ENCODE measurements at regions not wholly inside any gene's neighbourhood (a gene's known extent, or its start where the extent isn't known, plus 50 kb on each side); places are given as distances from the start of the nearest gene placed in this dataset.

- Histone ChIP-seq H3K9me3 (ENCODE audit: insufficient read depth, low read depth, low read length) (no peaks in the 10 kb centered on the region), H2BK120ac (ENCODE audit: insufficient read depth, low read length, poor library complexity) (no peak overlapping the region), H3K4me2 (ENCODE audit: low read length) (no peak overlapping the region), H3K14ac (ENCODE audit: low read length) (no peak overlapping the region), H2BK5ac (ENCODE audit: low read depth, low read length, poor library complexity) (no peak overlapping the region), H4K8ac (ENCODE audit: low read depth, low read length) (no peak overlapping the region), H3K36me3 (ENCODE audit: control insufficient read depth in 1 of 2, insufficient read depth in 2 of 2, low read length in 2 of 2) (no peaks in the 10 kb centered on the region), H3K4ac (ENCODE audit: low read depth, low read length) (no peak overlapping the region), H2BK12ac (ENCODE audit: low read length) (no peak overlapping the region), H3K4me1 (ENCODE audit: control insufficient read depth in 1 of 2, insufficient read depth in 2 of 2, low read length in 2 of 2) (no peaks in the 10 kb centered on the region), H4K91ac (ENCODE audit: low read depth, low read length) (no peak overlapping the region), H4K12ac (ENCODE audit: low read depth, low read length) (no peak overlapping the region), H3K18ac (ENCODE audit: low read length) (no peak overlapping the region), H3K79me1 (ENCODE audit: low read length) (no peaks in the 10 kb centered on the region), H3K27me3 (ENCODE audit: insufficient read depth, low read length) (no peaks in the 10 kb centered on the region), H3K23ac (ENCODE audit: low read length) (no peak overlapping the region), H3K9ac (ENCODE audit: low read length) (no peak overlapping the region), H3K79me2 (ENCODE audit: control insufficient read depth, insufficient read depth, low read length, poor library complexity) (no peaks in the 10 kb centered on the region), H3K27ac (ENCODE audit: low read depth, low read length) (no peak overlapping the region), H3K4me3 (ENCODE audit: low read depth, low read length) (no peak overlapping the region), H2AK5ac (ENCODE audit: low read length) (no peak overlapping the region), H2AFZ (ENCODE audit: insufficient read depth, low read length, poor library complexity) (no peak overlapping the region)
- WGBS (ENCODE audit: extremely low coverage, insufficient coverage, insufficient read length): no CpG with 5 or more reads among the region's 14 CpGs
- peak in 1 of 2 donors; percentile 34 for DNase-seq
Observed at GRCh38 chr15:93150910-93151881, 62.2 kb upstream of the RGMA start.

GRCh38 chr15:93146601-93147000 is 57.6 kb upstream of the RGMA start:
- no peak overlapping the region for H3K27ac ChIP-seq (ENCODE audit: low read depth, low read length)
- H3K23ac ChIP-seq (ENCODE audit: low read length): no peak overlapping the region
- H2AK5ac ChIP-seq (ENCODE audit: low read length): no peak overlapping the region
- no peak overlapping the region for H2BK12ac ChIP-seq (ENCODE audit: low read length)
- no peak overlapping the region for H3K9ac ChIP-seq (ENCODE audit: low read length)
- H2BK120ac ChIP-seq (ENCODE audit: insufficient read depth, low read length, poor library complexity): no peak overlapping the region
- H2AFZ ChIP-seq (ENCODE audit: insufficient read depth, low read length, poor library complexity): no peak overlapping the region
- H3K18ac ChIP-seq (ENCODE audit: low read length): no peak overlapping the region
- H4K8ac ChIP-seq (ENCODE audit: low read depth, low read length): no peak overlapping the region
- WGBS (ENCODE audit: extremely low coverage, insufficient coverage, insufficient read length): no CpG with 5 or more reads among the region's 5 CpGs
- DNase-seq: no peak
- no peaks in the 10 kb centered on the region for H3K4me1 ChIP-seq (ENCODE audit: control insufficient read depth in 1 of 2, insufficient read depth in 2 of 2, low read length in 2 of 2)
- no peaks in the 10 kb centered on the region for H3K9me3 ChIP-seq (ENCODE audit: insufficient read depth, low read depth, low read length)
- no peak overlapping the region for H3K14ac ChIP-seq (ENCODE audit: low read length)
- no peak overlapping the region for H2BK5ac ChIP-seq (ENCODE audit: low read depth, low read length, poor library complexity)
- H3K4me2 ChIP-seq (ENCODE audit: low read length): no peak overlapping the region
- no peaks in the 10 kb centered on the region for H3K27me3 ChIP-seq (ENCODE audit: insufficient read depth, low read length)
- H3K4me3 ChIP-seq (ENCODE audit: low read depth, low read length): no peak overlapping the region
- H3K36me3 ChIP-seq (ENCODE audit: control insufficient read depth in 1 of 2, insufficient read depth in 2 of 2, low read length in 2 of 2): no peaks in the 10 kb centered on the region
- H4K12ac ChIP-seq (ENCODE audit: low read depth, low read length): no peak overlapping the region
- H3K79me2 ChIP-seq (ENCODE audit: control insufficient read depth, insufficient read depth, low read length, poor library complexity): no peaks in the 10 kb centered on the region
- no peak overlapping the region for H3K4ac ChIP-seq (ENCODE audit: low read depth, low read length)
- H4K91ac ChIP-seq (ENCODE audit: low read depth, low read length): no peak overlapping the region
- H3K79me1 ChIP-seq (ENCODE audit: low read length): no peaks in the 10 kb centered on the region

DNA sequence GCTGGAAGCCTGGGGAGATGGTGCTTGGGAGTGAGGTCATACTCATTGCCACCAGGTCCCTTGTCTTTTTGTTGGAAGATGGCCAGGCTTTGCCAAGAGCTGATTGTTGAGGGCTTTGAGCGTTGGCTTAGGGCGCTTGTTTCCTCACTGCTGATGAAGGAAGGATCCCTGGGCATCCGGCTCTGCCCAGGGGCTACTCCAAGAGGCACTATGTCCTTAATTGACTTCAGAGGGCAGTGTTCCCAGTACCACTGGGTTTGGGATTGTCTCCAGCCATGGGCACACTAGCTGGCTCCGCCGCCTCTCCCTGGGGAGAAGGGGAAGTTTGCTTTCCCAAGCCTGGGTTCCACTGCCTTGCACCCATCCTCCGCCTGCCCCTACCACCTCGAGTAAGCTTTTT is 57.2 kb upstream of the RGMA start:
- Histone ChIP-seq H4K12ac (ENCODE audit: low read depth, low read length) (no peak overlapping the region), H3K23ac (ENCODE audit: low read length) (no peak overlapping the region), H3K79me2 (ENCODE audit: control insufficient read depth, insufficient read depth, low read length, poor library complexity) (no peaks in the 10 kb centered on the region), H4K91ac (ENCODE audit: low read depth, low read length) (no peak overlapping the region), H3K14ac (ENCODE audit: low read length) (no peak overlapping the region), H3K4me1 (ENCODE audit: control insufficient read depth in 1 of 2, insufficient read depth in 2 of 2, low read length in 2 of 2) (no peaks in the 10 kb centered on the region), H3K9ac (ENCODE audit: low read length) (no peak overlapping the region), H3K9me3 (ENCODE audit: insufficient read depth, low read depth, low read length) (no peaks in the 10 kb centered on the region), H2BK12ac (ENCODE audit: low read length) (no peak overlapping the region), H2BK120ac (ENCODE audit: insufficient read depth, low read length, poor library complexity) (no peak overlapping the region), H2BK5ac (ENCODE audit: low read depth, low read length, poor library complexity) (no peak overlapping the region), H2AFZ (ENCODE audit: insufficient read depth, low read length, poor library complexity) (no peak overlapping the region), H3K4me3 (ENCODE audit: low read depth, low read length) (no peak overlapping the region), H4K8ac (ENCODE audit: low read depth, low read length) (no peak overlapping the region), H3K79me1 (ENCODE audit: low read length) (no peaks in the 10 kb centered on the region), H3K27me3 (ENCODE audit: insufficient read depth, low read length) (no peaks in the 10 kb centered on the region), H3K4me2 (ENCODE audit: low read length) (no peak overlapping the region), H3K18ac (ENCODE audit: low read length) (no peak overlapping the region), H3K4ac (ENCODE audit: low read depth, low read length) (no peak overlapping the region), H3K27ac (ENCODE audit: low read depth, low read length) (no peak overlapping the region), H3K36me3 (ENCODE audit: control insufficient read depth in 1 of 2, insufficient read depth in 2 of 2, low read length in 2 of 2) (no peaks in the 10 kb centered on the region), H2AK5ac (ENCODE audit: low read length) (no peak overlapping the region)
- no CpG with 5 or more reads among the region's 7 CpGs for WGBS (ENCODE audit: extremely low coverage, insufficient coverage, insufficient read length)
- no peak for DNase-seq

DNA sequence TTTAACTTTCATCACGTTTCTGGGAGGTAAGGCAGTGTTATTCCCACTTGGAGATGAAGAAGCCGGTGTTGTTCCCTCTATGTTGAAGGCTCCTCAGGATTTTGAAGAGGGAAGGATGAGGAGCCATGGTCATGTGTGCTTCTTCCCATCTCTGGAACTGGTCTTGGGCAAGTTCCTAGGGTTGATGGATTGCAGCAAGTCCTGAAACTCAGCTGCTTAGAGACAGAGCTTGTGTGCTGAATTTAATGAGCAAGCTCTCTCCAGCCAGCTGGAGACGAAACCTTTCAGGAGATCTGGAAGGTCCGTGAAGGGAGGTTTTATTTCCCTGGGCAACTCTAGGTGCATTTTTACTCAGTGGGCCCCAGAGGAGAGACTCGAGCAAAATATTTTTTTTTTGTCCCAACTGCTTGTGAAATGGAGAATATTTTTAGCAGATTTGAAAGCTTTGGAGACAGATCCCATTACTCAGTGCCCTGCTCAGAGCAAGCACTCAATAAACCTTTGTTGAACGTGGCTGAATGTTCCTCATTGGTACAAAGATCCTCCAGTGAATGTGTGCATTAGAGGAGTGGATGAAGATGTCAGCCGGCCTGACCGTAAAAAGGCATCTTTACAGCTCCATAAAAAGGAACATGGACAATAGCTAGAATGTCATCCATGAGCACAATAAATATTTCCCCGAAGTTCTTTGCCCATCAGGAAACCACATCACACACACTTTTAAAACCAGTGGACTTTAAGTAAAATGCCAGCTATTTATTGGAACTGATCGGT is 55.6 kb upstream of the RGMA start:
- no peak overlapping the region for H4K91ac ChIP-seq (ENCODE audit: low read depth, low read length)
- no peak overlapping the region for H3K9ac ChIP-seq (ENCODE audit: low read length)
- H2AFZ ChIP-seq (ENCODE audit: insufficient read depth, low read length, poor library complexity): no peak overlapping the region
- no peaks in the 10 kb centered on the region for H3K9me3 ChIP-seq (ENCODE audit: insufficient read depth, low read depth, low read length)
- no peak overlapping the region for H4K12ac ChIP-seq (ENCODE audit: low read depth, low read length)
- WGBS (ENCODE audit: extremely low coverage, insufficient coverage, insufficient read length): no CpG with 5 or more reads among the region's 10 CpGs
- no peak overlapping the region for H3K4ac ChIP-seq (ENCODE audit: low read depth, low read length)
- H3K27me3 ChIP-seq (ENCODE audit: insufficient read depth, low read length): no peaks in the 10 kb centered on the region
- H3K79me1 ChIP-seq (ENCODE audit: low read length): no peaks in the 10 kb centered on the region
- H2BK12ac ChIP-seq (ENCODE audit: low read length): no peak overlapping the region
- no peak overlapping the region for H2BK120ac ChIP-seq (ENCODE audit: insufficient read depth, low read length, poor library complexity)
- H3K36me3 ChIP-seq (ENCODE audit: control insufficient read depth in 1 of 2, insufficient read depth in 2 of 2, low read length in 2 of 2): no peaks in the 10 kb centered on the region
- H2AK5ac ChIP-seq (ENCODE audit: low read length): no peak overlapping the region
- H3K4me1 ChIP-seq (ENCODE audit: control insufficient read depth in 1 of 2, insufficient read depth in 2 of 2, low read length in 2 of 2): no peaks in the 10 kb centered on the region
- no peak overlapping the region for H3K14ac ChIP-seq (ENCODE audit: low read length)
- H3K27ac ChIP-seq (ENCODE audit: low read depth, low read length): no peak overlapping the region
- no peak overlapping the region for H3K18ac ChIP-seq (ENCODE audit: low read length)
- no peak overlapping the region for H2BK5ac ChIP-seq (ENCODE audit: low read depth, low read length, poor library complexity)
- H3K4me3 ChIP-seq (ENCODE audit: low read depth, low read length): no peak overlapping the region
- H3K79me2 ChIP-seq (ENCODE audit: control insufficient read depth, insufficient read depth, low read length, poor library complexity): no peaks in the 10 kb centered on the region
- no peak for DNase-seq
- H4K8ac ChIP-seq (ENCODE audit: low read depth, low read length): no peak overlapping the region
- no peak overlapping the region for H3K4me2 ChIP-seq (ENCODE audit: low read length)
- no peak overlapping the region for H3K23ac ChIP-seq (ENCODE audit: low read length)

Measured in trophoblast cell (in vitro differentiated cells and primary cell).